ENCODE measurements at regions not wholly inside any gene's neighbourhood (a gene's known extent, or its start where the extent isn't known, plus 50 kb on each side); places are given as distances from the start of the nearest gene placed in this dataset.

DNA sequence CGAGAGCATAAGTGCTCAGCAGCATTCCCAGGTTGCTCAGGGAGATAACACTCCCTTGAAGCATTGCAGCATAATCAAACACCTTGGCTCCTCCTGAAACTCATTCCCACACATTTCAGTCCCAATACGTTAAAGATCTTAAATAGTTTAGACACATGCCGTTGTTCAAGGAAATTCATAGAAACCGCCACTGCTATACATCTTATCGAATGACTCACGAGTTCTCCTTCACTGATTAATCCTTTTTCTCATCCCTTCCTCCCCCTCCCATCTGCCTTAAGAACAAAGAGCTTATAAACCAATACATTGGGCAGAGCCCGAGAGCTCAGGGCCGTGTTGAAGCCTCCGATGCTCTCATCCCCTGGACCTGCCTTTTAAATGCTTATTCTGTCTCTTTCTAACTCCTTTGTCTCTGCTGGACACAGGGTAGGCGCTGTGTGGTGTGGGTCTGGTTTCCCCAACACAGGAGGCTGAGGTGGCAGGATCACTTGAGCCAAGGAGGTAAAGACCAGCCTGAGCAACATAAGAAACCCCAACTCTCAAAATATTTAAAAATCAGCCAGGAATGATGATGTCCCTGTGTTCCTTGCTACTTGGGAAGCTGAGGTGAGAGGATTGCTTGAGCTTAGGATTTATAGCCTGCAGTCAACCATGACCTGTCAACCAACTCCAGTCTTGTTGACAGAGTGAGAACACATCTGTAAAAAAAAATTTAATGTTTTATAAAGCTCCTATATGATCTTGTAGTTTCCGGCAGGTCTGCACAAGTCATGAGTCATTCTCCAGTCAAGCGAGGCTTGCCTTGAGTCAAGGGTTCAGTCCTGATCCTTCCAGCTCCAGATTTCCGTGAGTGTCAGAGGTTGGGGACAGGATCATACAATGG, 394.0 kb upstream of the HSFY2 start:
- no peaks in the 10 kb centered on the region for H3K4me1 ChIP-seq
- no peak for ATAC-seq
- no peaks in the 10 kb centered on the region for H3K9me3 ChIP-seq
- intact Hi-C loops (cut with DNase I; ENCODE audit: low total_unique reads), result no loop called here
- no peak overlapping the region for H3K27ac ChIP-seq
- in situ Hi-C loops (cut with MboI; ENCODE audit: low sequenced_read_pairs in 4 of 4), result no loop called here
- H3K36me3 ChIP-seq, result no peaks in the 10 kb centered on the region
- no peak for DNase-seq
- no peak overlapping the region for H3K4me3 ChIP-seq
- no peaks in the 10 kb centered on the region for H3K27me3 ChIP-seq
- TF ChIP-seq, protein P1, sequence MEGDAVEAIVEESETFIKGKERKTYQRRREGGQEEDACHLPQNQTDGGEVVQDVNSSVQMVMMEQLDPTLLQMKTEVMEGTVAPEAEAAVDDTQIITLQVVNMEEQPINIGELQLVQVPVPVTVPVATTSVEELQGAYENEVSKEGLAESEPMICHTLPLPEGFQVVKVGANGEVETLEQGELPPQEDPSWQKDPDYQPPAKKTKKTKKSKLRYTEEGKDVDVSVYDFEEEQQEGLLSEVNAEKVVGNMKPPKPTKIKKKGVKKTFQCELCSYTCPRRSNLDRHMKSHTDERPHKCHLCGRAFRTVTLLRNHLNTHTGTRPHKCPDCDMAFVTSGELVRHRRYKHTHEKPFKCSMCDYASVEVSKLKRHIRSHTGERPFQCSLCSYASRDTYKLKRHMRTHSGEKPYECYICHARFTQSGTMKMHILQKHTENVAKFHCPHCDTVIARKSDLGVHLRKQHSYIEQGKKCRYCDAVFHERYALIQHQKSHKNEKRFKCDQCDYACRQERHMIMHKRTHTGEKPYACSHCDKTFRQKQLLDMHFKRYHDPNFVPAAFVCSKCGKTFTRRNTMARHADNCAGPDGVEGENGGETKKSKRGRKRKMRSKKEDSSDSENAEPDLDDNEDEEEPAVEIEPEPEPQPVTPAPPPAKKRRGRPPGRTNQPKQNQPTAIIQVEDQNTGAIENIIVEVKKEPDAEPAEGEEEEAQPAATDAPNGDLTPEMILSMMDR (IDR thresholded peaks at IDR 0.05 in 4 of 5, conservative IDR thresholded peaks at IDR 0.05 in 1 of 5), result no peak
- no peak for TF ChIP-seq POLR2A (IDR thresholded peaks at IDR 0.05)

DNA sequence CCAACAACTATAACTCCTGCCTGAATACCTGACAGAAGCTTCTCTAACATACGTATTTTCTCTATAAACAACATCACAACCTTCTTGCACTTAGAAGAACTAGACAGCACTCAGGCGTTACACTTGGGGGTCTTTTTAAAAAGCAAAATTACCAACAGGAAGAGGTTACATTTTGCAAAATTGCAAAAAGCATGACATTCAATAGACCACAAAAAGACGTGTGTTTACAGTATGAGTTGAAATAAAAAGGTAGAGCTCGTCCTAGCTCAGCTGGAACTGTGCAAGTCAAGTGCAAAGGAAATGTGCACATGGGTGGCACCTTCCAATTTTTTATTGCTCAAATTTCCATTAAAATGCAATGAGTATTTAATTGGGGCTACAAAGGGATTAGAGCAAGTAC, 375.2 kb upstream of the HSFY2 start:
- Histone ChIP-seq H3K9me3 (no peaks in the 10 kb centered on the region), H3K27me3 (no peaks in the 10 kb centered on the region), H3K4me1 (no peaks in the 10 kb centered on the region), H3K4me3 (no peak overlapping the region), H3K36me3 (no peaks in the 10 kb centered on the region), H3K27ac (no peak overlapping the region)
- in situ Hi-C loops (cut with MboI; ENCODE audit: low sequenced_read_pairs in 4 of 4) (loop anchor here in 1 of 4 donors (25.0 kb wide), 1 partner anchor 89 kb away; no protein-coding TSS in a partner anchor), intact Hi-C loops (cut with DNase I; ENCODE audit: low total_unique reads) (no loop called here)
- no peak for ATAC-seq
- TF ChIP-seq POLR2A (IDR thresholded peaks at IDR 0.05), result no peak
- TF ChIP-seq, protein P1 (IDR thresholded peaks at IDR 0.05 in 4 of 5, conservative IDR thresholded peaks at IDR 0.05 in 1 of 5), result no peak
- DNase-seq, result no peak

DNA sequence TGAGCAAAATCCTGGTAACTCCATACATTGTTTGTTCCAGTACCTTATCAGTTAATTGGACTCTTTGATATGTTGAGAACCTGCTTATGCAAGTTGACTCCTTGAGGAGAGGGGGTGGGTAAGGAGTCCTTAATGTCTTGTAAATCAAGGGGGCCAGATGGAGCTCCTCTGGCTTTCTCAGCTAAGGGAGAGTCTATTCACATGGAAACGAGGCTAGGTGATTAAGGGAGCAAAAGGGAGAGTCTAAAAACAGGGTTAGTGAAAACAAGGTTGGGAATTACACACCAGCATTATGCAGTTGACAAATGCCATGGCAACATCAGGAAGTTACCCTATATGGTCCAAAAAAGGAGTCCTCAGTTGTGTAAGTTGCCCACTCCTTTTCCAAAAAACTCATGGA, 372.8 kb upstream of the HSFY2 start:
- H3K4me1 ChIP-seq, result no peaks in the 10 kb centered on the region
- in situ Hi-C loops (cut with MboI; ENCODE audit: low sequenced_read_pairs in 4 of 4) (loop anchor here in 1 of 4 donors (25.0 kb wide), 1 partner anchor 91 kb away; no protein-coding TSS in a partner anchor), intact Hi-C loops (cut with DNase I; ENCODE audit: low total_unique reads) (no loop called here)
- H3K36me3 ChIP-seq, result no peaks in the 10 kb centered on the region
- no peak for DNase-seq
- H3K27me3 ChIP-seq, result no peaks in the 10 kb centered on the region
- no peak for ATAC-seq
- no peaks in the 10 kb centered on the region for H3K9me3 ChIP-seq
- TF ChIP-seq, protein P1 (IDR thresholded peaks at IDR 0.05 in 4 of 5, conservative IDR thresholded peaks at IDR 0.05 in 1 of 5), result no peak
- TF ChIP-seq POLR2A (IDR thresholded peaks at IDR 0.05), result no peak
- H3K4me3 ChIP-seq, result no peak overlapping the region
- H3K27ac ChIP-seq, result no peak overlapping the region

DNA sequence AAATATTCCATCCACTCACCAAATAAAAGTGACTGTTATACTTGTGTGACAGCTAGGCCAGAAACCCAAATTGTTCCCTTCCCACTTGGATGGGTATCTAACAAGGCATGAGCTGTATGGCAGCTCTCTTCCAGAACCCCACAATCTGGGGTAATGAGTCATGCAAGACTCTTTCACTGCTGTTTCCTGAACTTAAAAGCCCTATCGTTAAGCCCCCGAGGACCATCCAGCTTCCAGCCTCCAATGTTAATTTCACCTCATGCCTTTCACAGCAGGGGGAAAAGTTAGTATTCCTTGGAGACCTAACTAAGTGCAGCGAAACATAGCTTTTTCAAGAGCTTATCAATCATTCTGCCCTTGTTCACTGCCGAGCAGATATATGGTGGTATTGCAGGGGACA, 368.6 kb upstream of the HSFY2 start:
- Histone ChIP-seq H3K27me3 (no peaks in the 10 kb centered on the region), H3K36me3 (no peaks in the 10 kb centered on the region), H3K4me3 (no peak overlapping the region), H3K27ac (no peak overlapping the region), H3K9me3 (no peaks in the 10 kb centered on the region), H3K4me1 (no peaks in the 10 kb centered on the region)
- ATAC-seq, result no peak
- in situ Hi-C loops (cut with MboI; ENCODE audit: low sequenced_read_pairs in 4 of 4), result loop anchor here in 1 of 4 donors (25.0 kb wide), 1 partner anchor 95 kb away; no protein-coding TSS in a partner anchor
- intact Hi-C loops (cut with DNase I; ENCODE audit: low total_unique reads), result no loop called here
- TF ChIP-seq POLR2A (IDR thresholded peaks at IDR 0.05), result no peak
- TF ChIP-seq, protein P1 (IDR thresholded peaks at IDR 0.05 in 4 of 5, conservative IDR thresholded peaks at IDR 0.05 in 1 of 5), result no peak
- no peak for DNase-seq

All from gastrocnemius medialis (tissue), 4 donors.